Hepatocyte (in vitro differentiated cells): ENCODE measurements at regions not wholly inside any gene's neighbourhood (a gene's known extent, or its start where the extent isn't known, plus 50 kb on each side); places are given as distances from the start of the nearest gene placed in this dataset.

ENCODE experiments used
- DNase-seq: peaks from one replicate; pipeline ENCODE4 v3.0.0-alpha.2; 2016; ENCODE audit warnings: low spot score
- H2AFZ ChIP-seq: fragments of 200-600 bp; sonication (generic); 2 replicates; pipeline ENCODE4 v1.6.0; 2016; ENCODE audit warnings: antibody characterized with exemption, mild to moderate bottlenecking
- H3K27ac ChIP-seq: fragments of 200-600 bp; sonication (generic); 2 replicates; pipeline ENCODE4 v1.5.1; 2016; ENCODE audit warnings: mild to moderate bottlenecking
- H3K27me3 ChIP-seq: fragments of 200-600 bp; sonication (generic); 2 replicates; pipeline ENCODE4 v1.6.1; 2016
- H3K36me3 ChIP-seq: fragments of 200-600 bp; sonication (generic); replicated peaks from 2 replicates; pipeline ENCODE4 v1.5.1; 2016; ENCODE audit warnings: low read depth; ENCODE audit not compliant: insufficient read depth
- H3K4me1 ChIP-seq: fragments of 200-600 bp; sonication (generic); 2 replicates; pipeline ENCODE4 v1.5.1; 2016; ENCODE audit warnings: mild to moderate bottlenecking, moderate library complexity; ENCODE audit not compliant: insufficient read depth
- H3K4me2 ChIP-seq: fragments of 200-600 bp; sonication (generic); 2 replicates; pipeline ENCODE4 v1.6.0; 2016
- H3K4me3 ChIP-seq: fragments of 200-600 bp; sonication (generic); 2 replicates; pipeline ENCODE4 v1.5.1; 2016; ENCODE audit warnings: mild to moderate bottlenecking
- H3K79me2 ChIP-seq: fragments of 200-600 bp; sonication (generic); 2 replicates; pipeline ENCODE4 v1.6.0; 2017; ENCODE audit warnings: mild to moderate bottlenecking
- H3K9me2 ChIP-seq: fragments of 200-600 bp; sonication (generic); replicated peaks from 2 replicates; pipeline ENCODE4 v1.6.0; 2017; ENCODE audit warnings: mild to moderate bottlenecking; ENCODE audit not compliant: insufficient read depth
- H3K9me3 ChIP-seq: fragments of 200-600 bp; sonication (generic); 2 replicates; pipeline ENCODE4 v1.5.1; 2016; ENCODE audit warnings: low read depth, mild to moderate bottlenecking
- H4K20me1 ChIP-seq: fragments of 200-600 bp; sonication (generic); 2 replicates; pipeline ENCODE4 v1.6.0; 2016; ENCODE audit warnings: mild to moderate bottlenecking; ENCODE audit not compliant: insufficient read depth, poor library complexity, severe bottlenecking
- EZH2 ChIP-seq: fragments of 200-600 bp; sonication (generic); IDR thresholded peaks from 2 replicates; pipeline ENCODE4 v1.6.1; 2016; ENCODE audit warnings: antibody characterized with exemption, mild to moderate bottlenecking, borderline replicate concordance
- EZH2phosphoT487 ChIP-seq: fragments of 200-600 bp; sonication (generic); IDR thresholded peaks from one replicate; pipeline ENCODE4 v1.6.1; 2018; ENCODE audit warnings: antibody characterized with exemption, mild to moderate bottlenecking, low read depth, moderate library complexity; ENCODE audit not compliant: unreplicated experiment, severe bottlenecking
- WGBS: methylation state at CpG from one replicate; pipeline ENCODE4 v1.1.6; 2016; ENCODE audit warnings: low lambda C conversion rate; ENCODE audit errors: missing lambda C conversion rate; 5-methylcytosine and 5-hydroxymethylcytosine counted together
- TF ChIP-seq, protein P1 (sequence below): fragments of 200-600 bp; sonication (generic); IDR thresholded peaks from 2 replicates; pipeline ENCODE4 v1.5.1; 2016; ENCODE audit warnings: antibody characterized with exemption, mild to moderate bottlenecking; ENCODE audit not compliant: poor library complexity

DNA sequence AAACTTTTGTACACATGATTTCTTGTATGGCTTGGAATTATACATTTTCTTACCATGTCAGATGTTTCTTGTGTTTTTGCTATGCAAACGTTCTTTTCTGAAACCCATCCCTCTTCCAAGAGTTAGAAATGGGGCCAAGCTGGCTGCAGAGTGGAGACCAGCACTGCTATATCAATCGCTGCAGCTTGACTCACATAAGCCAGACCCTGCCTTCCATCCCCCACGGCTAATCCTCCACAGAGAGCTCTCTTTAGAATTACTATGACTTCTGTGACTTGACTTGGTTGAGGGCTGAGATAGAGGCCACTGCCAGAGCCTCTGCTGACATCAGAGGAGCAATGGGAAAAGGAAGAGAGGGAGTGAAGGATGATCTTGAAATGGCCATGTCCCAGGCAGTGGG lies 147.9 kb downstream of the DACT1 start:
- no peaks in the 10 kb centered on the region for H3K9me3 ChIP-seq
- no peaks in the 10 kb centered on the region for H3K36me3 ChIP-seq
- WGBS, result 33% methylated on average over 3 of the region's 3 CpGs
- no peak overlapping the region for H3K4me3 ChIP-seq
- TF ChIP-seq EZH2, result no peak
- TF ChIP-seq, protein P1, sequence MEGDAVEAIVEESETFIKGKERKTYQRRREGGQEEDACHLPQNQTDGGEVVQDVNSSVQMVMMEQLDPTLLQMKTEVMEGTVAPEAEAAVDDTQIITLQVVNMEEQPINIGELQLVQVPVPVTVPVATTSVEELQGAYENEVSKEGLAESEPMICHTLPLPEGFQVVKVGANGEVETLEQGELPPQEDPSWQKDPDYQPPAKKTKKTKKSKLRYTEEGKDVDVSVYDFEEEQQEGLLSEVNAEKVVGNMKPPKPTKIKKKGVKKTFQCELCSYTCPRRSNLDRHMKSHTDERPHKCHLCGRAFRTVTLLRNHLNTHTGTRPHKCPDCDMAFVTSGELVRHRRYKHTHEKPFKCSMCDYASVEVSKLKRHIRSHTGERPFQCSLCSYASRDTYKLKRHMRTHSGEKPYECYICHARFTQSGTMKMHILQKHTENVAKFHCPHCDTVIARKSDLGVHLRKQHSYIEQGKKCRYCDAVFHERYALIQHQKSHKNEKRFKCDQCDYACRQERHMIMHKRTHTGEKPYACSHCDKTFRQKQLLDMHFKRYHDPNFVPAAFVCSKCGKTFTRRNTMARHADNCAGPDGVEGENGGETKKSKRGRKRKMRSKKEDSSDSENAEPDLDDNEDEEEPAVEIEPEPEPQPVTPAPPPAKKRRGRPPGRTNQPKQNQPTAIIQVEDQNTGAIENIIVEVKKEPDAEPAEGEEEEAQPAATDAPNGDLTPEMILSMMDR, result no peak
- no peak for TF ChIP-seq EZH2phosphoT487
- H3K4me1 ChIP-seq, result peaks cover 21% of the 10 kb centered on the region
- no peaks in the 10 kb centered on the region for H4K20me1 ChIP-seq
- DNase-seq, result no peak
- H3K9me2 ChIP-seq, result no peaks in the 10 kb centered on the region
- H2AFZ ChIP-seq, result no peak overlapping the region
- no peak overlapping the region for H3K27ac ChIP-seq
- H3K4me2 ChIP-seq, result no peak overlapping the region
- no peaks in the 10 kb centered on the region for H3K79me2 ChIP-seq
- H3K27me3 ChIP-seq, result no peaks in the 10 kb centered on the region

DNA sequence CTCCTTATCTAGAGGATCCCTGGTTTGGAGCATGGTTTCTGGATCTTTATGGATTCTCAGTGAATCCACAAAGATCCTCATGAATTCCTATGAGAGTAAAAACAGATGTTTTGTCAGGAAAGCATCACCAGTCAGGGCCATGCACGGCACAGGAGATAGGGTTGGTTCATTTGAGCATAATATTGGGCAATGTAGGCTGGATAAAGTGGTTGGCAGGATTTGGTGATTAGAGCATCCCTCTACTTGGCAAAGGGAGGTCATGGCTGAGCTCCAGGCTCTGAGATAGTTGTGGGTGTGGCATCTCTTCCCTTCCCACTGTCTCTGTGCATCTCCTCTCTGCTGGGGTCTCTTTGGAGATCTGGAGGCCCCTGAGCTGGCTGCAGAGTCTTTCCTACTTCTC lies 149.8 kb downstream of the DACT1 start:
- no peak for DNase-seq

DNA sequence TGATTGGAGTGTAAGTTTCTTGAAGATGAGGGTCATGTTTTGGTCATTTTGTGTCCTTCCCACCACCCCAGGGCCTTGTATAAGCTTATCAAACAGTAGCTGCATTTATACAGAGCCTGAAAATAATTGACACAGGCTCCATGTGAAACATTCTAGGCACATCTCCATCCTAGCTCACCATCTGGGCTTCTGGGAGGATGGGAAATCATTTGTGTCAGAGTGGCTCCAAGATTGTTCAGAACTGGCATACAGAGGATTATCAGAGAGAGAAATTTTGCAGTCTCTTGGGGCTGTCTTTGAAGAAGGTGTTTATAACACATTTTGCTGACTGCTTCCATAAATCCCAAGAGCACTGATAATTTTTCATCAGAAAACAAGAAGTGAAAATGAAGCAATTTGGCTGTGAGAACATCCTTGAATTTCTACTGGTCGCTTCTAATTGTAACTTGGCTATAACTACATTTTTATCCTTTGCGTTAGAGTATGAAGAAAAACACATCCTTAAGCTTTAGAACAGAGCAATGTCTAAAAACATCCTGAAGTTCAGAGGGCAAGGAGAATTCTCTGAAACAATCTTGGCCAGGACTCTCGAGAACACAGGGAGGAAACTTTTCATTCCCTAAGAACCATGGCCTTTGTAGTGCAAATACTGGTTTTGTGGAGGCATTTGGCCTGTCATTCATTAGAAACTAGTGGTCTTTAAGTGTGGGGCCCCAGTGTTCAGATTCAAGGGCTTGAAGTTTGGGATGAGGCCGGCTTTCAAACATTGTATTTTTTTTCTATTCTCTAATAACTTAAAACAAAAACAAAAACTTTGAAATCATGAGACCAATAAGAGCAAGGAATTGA lies 151.1 kb downstream of the DACT1 start:
- Histone ChIP-seq H3K4me1 (peaks cover 18% of the 10 kb centered on the region), H3K27ac (no peak overlapping the region), H3K9me2 (no peaks in the 10 kb centered on the region), H3K36me3 (no peaks in the 10 kb centered on the region), H3K79me2 (no peaks in the 10 kb centered on the region), H3K4me3 (no peak overlapping the region), H3K9me3 (no peaks in the 10 kb centered on the region), H4K20me1 (no peaks in the 10 kb centered on the region), H2AFZ (no peak overlapping the region), H3K27me3 (no peaks in the 10 kb centered on the region), H3K4me2 (no peak overlapping the region)
- WGBS, result 73% methylated on average over 4 of the region's 4 CpGs
- no peak for DNase-seq
- TF ChIP-seq EZH2phosphoT487, result no peak
- TF ChIP-seq EZH2, result no peak
- TF ChIP-seq, protein P1, result no peak

More for the DNA sequence above, 149.8 kb downstream of the DACT1 start:
- Histone ChIP-seq H3K4me3 (no peak overlapping the region), H3K9me2 (no peaks in the 10 kb centered on the region), H3K27ac (no peak overlapping the region), H4K20me1 (no peaks in the 10 kb centered on the region), H3K36me3 (no peaks in the 10 kb centered on the region), H3K4me2 (no peak overlapping the region), H2AFZ (no peak overlapping the region), H3K4me1 (peaks cover 12% of the 10 kb centered on the region), H3K27me3 (no peaks in the 10 kb centered on the region), H3K9me3 (no peaks in the 10 kb centered on the region), H3K79me2 (no peaks in the 10 kb centered on the region)
- no peak for TF ChIP-seq EZH2phosphoT487
- TF ChIP-seq, protein P1, result no peak
- TF ChIP-seq EZH2, result no peak
- WGBS, result 76% methylated on average over 1 of the region's 1 CpG
